HG03196 (cell line): ENCODE measurements at regions not wholly inside any gene's neighbourhood (a gene's known extent, or its start where the extent isn't known, plus 50 kb on each side); places are given as distances from the start of the nearest gene placed in this dataset.

Experiments
- ATAC-seq: cut with Tn5 transposase; IDR thresholded peaks from one replicate; pipeline ENCODE4 v1.9.1; 2021; ENCODE audit not compliant: unreplicated experiment

GRCh38 chr20:60466687-60467022, 508.4 kb downstream of the CDH26 start:
- ATAC-seq: no peak

- ATAC-seq: no peak
These were observed 508.9 kb downstream of the CDH26 start for GRCh38 chr20:60467078-60467477.

GRCh38 chr20:60467771-60468170, 509.5 kb downstream of the CDH26 start:
- no peak for ATAC-seq

GRCh38 chr20:60469829-60470228, 511.6 kb downstream of the CDH26 start:
- ATAC-seq: no peak

- no peak for ATAC-seq
These were observed 512.1 kb downstream of the CDH26 start for GRCh38 chr20:60470366-60470765.

GRCh38 chr20:60473211-60473610, 515.0 kb downstream of the CDH26 start:
- ATAC-seq: no peak

GRCh38 chr20:60474385-60474910, 516.2 kb downstream of the CDH26 start:
- ATAC-seq: no peak

GRCh38 chr20:60476045-60476444, 517.8 kb downstream of the CDH26 start:
- no peak for ATAC-seq

- no peak for ATAC-seq
These were observed 519.7 kb downstream of the CDH26 start for GRCh38 chr20:60477958-60478357.

- ATAC-seq: no peak
These were observed 520.3 kb downstream of the CDH26 start for GRCh38 chr20:60478533-60478932.

- no peak for ATAC-seq
These were observed 522.9 kb downstream of the CDH26 start for GRCh38 chr20:60480950-60481742.

- ATAC-seq: no peak
These were observed 523.5 kb downstream of the CDH26 start for GRCh38 chr20:60481743-60482133.

GRCh38 chr20:60482221-60483008, 524.2 kb downstream of the CDH26 start:
- no peak for ATAC-seq

- no peak for ATAC-seq
These were observed 525.1 kb downstream of the CDH26 start for GRCh38 chr20:60483371-60483770.

- no peak for ATAC-seq
These were observed 526.1 kb downstream of the CDH26 start for GRCh38 chr20:60484316-60484715.

- ATAC-seq: no peak
These were observed 527.0 kb downstream of the CDH26 start for GRCh38 chr20:60485012-60485760.

- no peak for ATAC-seq
These were observed 528.1 kb downstream of the CDH26 start for GRCh38 chr20:60486315-60486714.

- no peak for ATAC-seq
These were observed 528.7 kb downstream of the CDH26 start for GRCh38 chr20:60486937-60487336.

GRCh38 chr20:60490217-60491050, 532.2 kb downstream of the CDH26 start:
- ATAC-seq: no peak

- ATAC-seq: no peak
These were observed 532.9 kb downstream of the CDH26 start for GRCh38 chr20:60491051-60491581.
